CD14-positive monocyte (primary cell): ENCODE measurements at regions not wholly inside any gene's neighbourhood (a gene's known extent, or its start where the extent isn't known, plus 50 kb on each side); places are given as distances from the start of the nearest gene placed in this dataset.

Source experiments
- DNase-seq, 3 donors: peaks; one replicate each; pipeline ENCODE4 v3.0.0-alpha.2; 2011 to 2022
- H2AFZ ChIP-seq: 2 replicates; pipeline ENCODE4 v1.6.0; 2012; ENCODE audit warnings: mild to moderate bottlenecking, low read depth, low read length, inconsistent platforms; ENCODE audit not compliant: insufficient read depth, poor library complexity, severe bottlenecking
- H3K27ac ChIP-seq, 2 donors: 1 replicate in 1 of 2; 2 replicates in 1 of 2; pipeline ENCODE4 v1.5.1; 2012 to 2013; ENCODE audit warnings: low read length in 2 of 2, control low read depth in 1 of 2, inconsistent platforms in 1 of 2, low read depth in 1 of 2, mild to moderate bottlenecking in 1 of 2
- H3K27me3 ChIP-seq, 2 donors: one replicate each; pipeline versions ENCODE4 v1.6.0 to v1.6.1; 2011 to 2013; ENCODE audit warnings: low read length in 2 of 2; ENCODE audit not compliant: control insufficient read depth in 2 of 2, insufficient read depth in 2 of 2
- H3K36me3 ChIP-seq, 2 donors: replicated peaks in 1 of 2; 1 replicate in 1 of 2; 2 replicates in 1 of 2; pipeline versions ENCODE4 v1.5.1 to v1.6.1; 2012 to 2013; ENCODE audit warnings: low read length in 2 of 2, control low read depth in 1 of 2, inconsistent platforms in 1 of 2, mild to moderate bottlenecking in 1 of 2; ENCODE audit not compliant: insufficient read depth in 2 of 2, control insufficient read depth in 1 of 2
- H3K4me1 ChIP-seq, 2 donors: 1 replicate in 1 of 2; 2 replicates in 1 of 2; pipeline versions ENCODE4 v1.5.1 to v1.6.1; 2012 to 2013; ENCODE audit warnings: low read length in 2 of 2, control low read depth in 1 of 2, inconsistent platforms in 1 of 2, mild to moderate bottlenecking in 1 of 2, moderate library complexity in 1 of 2; ENCODE audit not compliant: insufficient read depth in 2 of 2, control insufficient read depth in 1 of 2
- H3K4me2 ChIP-seq: replicated peaks from 2 replicates; pipeline ENCODE3; 2012; ENCODE audit warnings: low read length, moderate library complexity, mild to moderate bottlenecking; ENCODE audit not compliant: poor library complexity, severe bottlenecking; ENCODE audit errors: extremely low read depth
- H3K4me3 ChIP-seq, 3 experiments: fragments of 200-600 bp in 1 of 3; sonication (generic) in 1 of 3; replicated peaks in 1 of 3; 1 replicate in 2 of 3; 2 replicates in 1 of 3; pipeline ENCODE4 v1.5.1; 2011 to 2013; ENCODE audit warnings: low read length in 3 of 3, mild to moderate bottlenecking in 3 of 3, control low read depth in 2 of 3, low read depth in 2 of 3, inconsistent platforms in 1 of 3, moderate library complexity in 1 of 3
- H3K79me2 ChIP-seq: 2 replicates; pipeline ENCODE4 v1.6.0; 2012; ENCODE audit warnings: mild to moderate bottlenecking, control low read depth, inconsistent platforms, low read length, moderate library complexity; ENCODE audit not compliant: insufficient read depth
- H3K9ac ChIP-seq: 2 replicates; pipeline ENCODE4 v1.6.0; 2017; ENCODE audit warnings: low read length, mild to moderate bottlenecking; ENCODE audit not compliant: insufficient read depth, poor library complexity, severe bottlenecking
- H3K9me3 ChIP-seq, 2 donors: replicated peaks in 1 of 2; 1 replicate in 1 of 2; 2 replicates in 1 of 2; pipeline versions ENCODE4 v1.5.1 to v1.6.1; 2012 to 2013; ENCODE audit warnings: low read length in 2 of 2, control low read depth in 1 of 2; ENCODE audit not compliant: control insufficient read depth in 1 of 2, insufficient read depth in 1 of 2
- H4K20me1 ChIP-seq: 2 replicates; pipeline ENCODE4 v1.6.0; 2012; ENCODE audit warnings: mild to moderate bottlenecking, low read length, control low read depth, moderate library complexity; ENCODE audit not compliant: insufficient read depth
- H3K27ac Mint-ChIP-seq, 7 donors: one replicate each; pipeline ENCODE4 v1.8.0; 2020; ENCODE audit warnings: mild to moderate bottlenecking in 7 of 7, mixed read lengths in 7 of 7, moderate library complexity in 6 of 7, inconsistent platforms in 2 of 7
- H3K27me3 Mint-ChIP-seq, 3 donors: one replicate each; pipeline ENCODE4 v1.8.0; 2021 to 2022; ENCODE audit warnings: low read depth in 3 of 3, mild to moderate bottlenecking in 3 of 3, mixed read lengths in 3 of 3, moderate library complexity in 3 of 3, inconsistent platforms in 1 of 3
- H3K36me3 Mint-ChIP-seq, 2 donors: one replicate each; pipeline ENCODE4 v1.8.0; 2020; ENCODE audit warnings: mixed read lengths in 2 of 2, inconsistent platforms in 1 of 2, mild to moderate bottlenecking in 1 of 2
- H3K4me1 Mint-ChIP-seq: one replicate; pipeline ENCODE4 v1.8.0; 2020; ENCODE audit warnings: mild to moderate bottlenecking, mixed read lengths
- H3K4me3 Mint-ChIP-seq, 2 donors: one replicate each; pipeline ENCODE4 v1.8.0; 2020; ENCODE audit warnings: mild to moderate bottlenecking in 2 of 2, mixed read lengths in 2 of 2, moderate library complexity in 1 of 2
- H3K9me3 Mint-ChIP-seq, 7 donors: one replicate each; pipeline ENCODE4 v1.8.0; 2020 to 2022; ENCODE audit warnings: mixed read lengths in 7 of 7, mild to moderate bottlenecking in 6 of 7, moderate library complexity in 6 of 7, inconsistent platforms in 2 of 7
- CTCF ChIP-seq: fragments of 200-600 bp; IDR thresholded peaks from one replicate; pipeline ENCODE4 v1.8.0; 2022; ENCODE audit warnings: antibody characterized with exemption, mild to moderate bottlenecking
- WGBS: methylation state at CpG from one replicate; pipeline ENCODE4 v1.1.5; 2013; ENCODE audit warnings: missing lambda C conversion rate; ENCODE audit not compliant: insufficient coverage; 5-methylcytosine and 5-hydroxymethylcytosine counted together
- intact Hi-C, 2 donors: fragments of 100-400 bp; cut with micrococcal nuclease; formaldehyde crosslinking; loops; one replicate each; pipeline versions ENCODE4 v1.15.0 to v1.15.1; 2023

- no peak for TF ChIP-seq CTCF
- no peak overlapping the region for H3K4me3 ChIP-seq
- Mint-ChIP-seq H3K4me1 (no peaks in the 10 kb centered on the region), H3K4me3 (no peak overlapping the region), H3K27me3 (peaks cover 0 to 1% (median 0%) of the 10 kb centered on the region in 3 donors), H3K9me3 (peaks cover 0 to 7% (median 6%) of the 10 kb centered on the region in 7 donors), H3K27ac (no peak overlapping the region), H3K36me3 (no peaks in the 10 kb centered on the region)
- no peaks in the 10 kb centered on the region for H3K79me2 ChIP-seq
- H2AFZ ChIP-seq, result no peak overlapping the region
- H3K4me2 ChIP-seq, result no peak overlapping the region
- no peaks in the 10 kb centered on the region for H3K27me3 ChIP-seq
- DNase-seq, result no peak
- intact Hi-C loops, result no loop called here
- H3K27ac ChIP-seq, result no peak overlapping the region
- H3K36me3 ChIP-seq, result no peaks in the 10 kb centered on the region
- no CpG with 5 or more reads among the region's 2 CpGs for WGBS
- H3K9ac ChIP-seq, result no peak overlapping the region
- H4K20me1 ChIP-seq, result no peaks in the 10 kb centered on the region
- H3K4me1 ChIP-seq, result no peaks in the 10 kb centered on the region
- H3K9me3 ChIP-seq, result no peaks in the 10 kb centered on the region
These were observed 123.7 kb upstream of the FBXL17 start for GRCh38 chr5:108505608-108506007.

GRCh38 chr5:108504974-108505373 is 123.1 kb upstream of the FBXL17 start:
- H2AFZ ChIP-seq, result no peak overlapping the region
- intact Hi-C loops, result no loop called here
- Mint-ChIP-seq H3K4me1 (no peaks in the 10 kb centered on the region), H3K27ac (no peak overlapping the region), H3K4me3 (no peak overlapping the region), H3K27me3 (peaks cover 0 to 3% (median 0%) of the 10 kb centered on the region in 3 donors), H3K36me3 (no peaks in the 10 kb centered on the region), H3K9me3 (peaks cover 0 to 9% (median 7%) of the 10 kb centered on the region in 7 donors)
- no peaks in the 10 kb centered on the region for H3K27me3 ChIP-seq
- H3K9ac ChIP-seq, result no peak overlapping the region
- no peaks in the 10 kb centered on the region for H3K79me2 ChIP-seq
- DNase-seq, result no peak
- H3K4me3 ChIP-seq, result no peak overlapping the region
- no peak overlapping the region for H3K27ac ChIP-seq
- no peaks in the 10 kb centered on the region for H3K4me1 ChIP-seq
- no peaks in the 10 kb centered on the region for H3K36me3 ChIP-seq
- WGBS, result 100% methylated on average over 1 of the region's 1 CpG
- no peak for TF ChIP-seq CTCF
- H3K4me2 ChIP-seq, result no peak overlapping the region
- H3K9me3 ChIP-seq, result no peaks in the 10 kb centered on the region
- H4K20me1 ChIP-seq, result no peaks in the 10 kb centered on the region
